GDM1 (cell line): ENCODE measurements at regions not wholly inside any gene's neighbourhood (a gene's known extent, or its start where the extent isn't known, plus 50 kb on each side); places are given as distances from the start of the nearest gene placed in this dataset.
"Not testable (repeated sequence)": the region's sequence is repeated elsewhere in the genome, so short reads cannot be mapped to it uniquely, and the experiment has no call there.

Experiments
- DNase-seq: peaks from one replicate; lab custom pipeline; 2025; lab: John Stamatoyannopoulos, UW

DNA sequence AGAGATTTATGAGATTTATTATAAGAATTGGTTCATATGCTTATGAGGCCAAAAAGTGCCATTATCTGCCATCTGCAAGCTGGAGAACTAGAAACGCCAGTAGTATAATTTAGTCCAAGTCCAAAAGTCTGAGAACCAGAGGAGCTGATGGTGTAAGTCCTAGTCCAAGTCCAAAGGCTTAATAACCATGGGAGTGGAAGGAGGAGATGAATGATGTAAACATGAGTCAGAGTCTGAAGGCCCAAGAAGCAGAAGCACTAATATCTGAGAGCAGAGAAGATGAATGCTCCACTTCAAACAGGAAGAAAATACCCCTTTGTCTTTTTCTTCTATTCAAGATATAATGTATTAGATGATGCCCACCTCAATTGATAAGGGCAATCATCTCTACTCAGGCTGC is 185.7 kb downstream of the CGGBP1 start:
- DNase-seq, result no peak

DNA sequence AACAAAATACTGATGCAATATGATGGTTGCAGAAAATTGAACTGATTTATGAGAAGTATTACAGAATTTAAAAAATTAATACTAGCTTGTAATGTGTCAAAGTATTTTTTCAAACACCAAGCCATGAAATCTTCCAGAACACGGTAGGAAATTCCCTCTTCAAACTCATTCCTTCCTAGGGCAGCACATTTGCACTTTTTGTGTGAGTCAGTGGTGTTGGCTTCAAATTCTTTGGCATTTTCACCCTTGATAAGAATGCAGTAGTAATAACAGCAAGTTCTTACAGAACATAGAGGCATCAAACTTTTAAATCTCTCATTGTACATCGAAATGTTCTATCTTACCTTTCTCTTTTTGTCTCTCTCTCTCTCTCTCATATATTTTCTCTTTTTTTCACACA is 191.8 kb downstream of the CGGBP1 start:
- no peak for DNase-seq

DNA sequence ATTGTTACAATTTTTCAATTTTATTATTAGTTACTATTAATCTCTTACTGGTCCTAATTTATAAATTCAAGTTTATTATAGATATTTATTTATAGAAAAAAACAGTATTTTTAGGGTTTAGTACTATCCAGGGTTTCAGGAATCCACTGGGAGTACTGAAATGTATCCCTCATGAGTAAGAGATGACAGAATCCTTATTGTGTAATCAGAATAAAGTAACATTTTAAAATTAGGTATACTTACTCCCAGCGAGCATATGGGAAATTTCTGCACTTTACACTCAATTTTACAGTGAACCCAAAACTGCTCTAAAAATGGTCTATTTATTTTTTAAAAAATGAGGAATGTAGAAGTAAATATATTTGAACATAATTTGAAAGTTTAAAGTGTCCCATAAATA is 202.7 kb downstream of the CGGBP1 start:
- no peak for DNase-seq

DNA sequence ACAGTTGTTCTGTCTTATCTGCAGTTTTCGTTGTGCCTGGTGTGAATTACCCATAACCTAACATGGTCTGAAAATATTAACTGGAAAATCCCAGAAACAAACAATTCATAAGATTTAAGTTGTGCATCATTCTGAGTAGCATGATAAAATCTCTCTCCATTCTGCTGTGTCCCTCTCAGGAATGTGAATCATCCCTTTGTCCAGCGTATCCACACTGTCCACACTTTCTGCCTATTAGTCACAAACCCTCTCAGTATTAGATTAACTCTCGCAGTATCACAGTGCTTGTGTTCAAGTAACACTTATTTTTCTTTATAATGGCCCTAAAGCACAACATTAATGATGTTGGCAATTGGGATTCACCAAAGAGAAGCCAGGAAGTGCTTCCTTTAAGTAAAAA is 203.2 kb downstream of the CGGBP1 start:
- DNase-seq, result no peak

DNA sequence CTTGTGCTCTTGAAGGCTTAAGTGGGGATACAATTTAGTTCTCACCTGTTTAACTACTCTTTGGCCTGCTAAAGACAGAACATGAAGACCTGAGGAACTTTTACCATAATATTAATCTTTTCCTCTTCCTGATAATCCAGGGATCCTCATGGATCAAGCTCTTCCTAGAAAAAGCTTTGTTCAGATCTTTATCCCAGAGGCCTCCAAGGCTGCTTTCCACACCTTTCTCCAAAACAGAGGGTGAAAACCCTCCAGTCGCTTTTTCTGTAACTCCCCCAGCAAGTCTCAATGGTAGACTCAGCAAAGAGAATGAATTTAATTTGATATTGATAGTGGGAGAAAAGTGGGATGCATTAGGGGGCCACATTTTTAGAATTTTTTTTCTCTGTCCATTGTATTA is 203.6 kb downstream of the CGGBP1 start:
- DNase-seq, result no peak

DNA sequence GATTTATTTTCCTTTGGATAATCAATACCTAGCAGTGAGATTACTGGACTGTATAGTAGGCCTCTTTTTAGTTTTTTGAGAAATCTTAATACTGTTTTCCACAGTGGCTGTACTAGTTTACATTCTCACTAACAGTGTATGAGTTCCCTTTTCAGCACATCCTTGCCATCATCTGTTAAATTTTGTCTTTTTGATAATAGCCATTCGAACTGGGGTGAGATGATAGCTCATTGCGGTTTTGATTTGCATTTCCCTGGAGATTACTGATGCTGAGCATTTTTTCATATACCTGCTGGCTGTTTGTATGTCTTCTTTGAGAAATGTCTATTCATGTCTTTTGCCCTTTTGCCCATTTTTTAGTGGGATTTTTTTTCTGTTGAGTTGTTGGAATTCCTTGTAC is 210.8 kb downstream of the CGGBP1 start:
- no peak for DNase-seq

DNA sequence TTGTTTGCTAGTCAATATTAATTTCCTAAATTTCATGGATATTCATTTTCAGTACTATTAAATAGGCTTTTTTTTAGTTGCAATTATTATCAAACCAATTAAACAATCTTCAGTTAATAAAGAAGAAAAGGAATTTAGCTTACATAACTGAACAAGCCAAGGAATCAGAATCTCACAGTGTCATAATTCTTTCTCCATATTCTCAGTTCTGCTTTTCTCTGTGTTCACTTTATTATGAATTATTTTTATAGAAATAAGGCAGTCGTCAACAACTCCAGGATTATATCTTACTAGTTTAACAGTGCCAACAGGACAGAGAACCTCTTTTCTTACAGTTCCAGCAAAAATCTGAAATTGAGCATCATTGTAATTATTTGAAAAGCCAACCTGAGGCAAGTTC is 221.7 kb downstream of the CGGBP1 start:
- no peak for DNase-seq

DNA sequence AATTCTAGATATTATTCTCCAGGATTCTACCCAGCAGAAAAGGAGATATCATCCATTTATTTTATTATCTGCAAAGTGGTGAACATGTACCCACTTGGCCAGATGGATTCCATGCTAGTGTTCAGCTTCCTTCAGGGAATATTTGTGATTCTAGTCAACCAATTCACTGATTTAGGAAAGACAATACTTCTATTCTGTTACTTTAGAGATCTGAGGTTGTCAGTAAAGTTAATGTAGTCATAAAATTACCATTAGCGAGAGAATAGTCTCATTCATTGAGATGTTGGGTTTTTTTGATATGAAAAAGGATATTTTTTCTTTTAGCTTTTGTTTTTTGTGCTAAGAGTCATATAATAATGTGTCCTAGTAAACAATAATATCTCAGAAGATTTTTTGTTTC is 222.8 kb downstream of the CGGBP1 start:
- no peak for DNase-seq

DNA sequence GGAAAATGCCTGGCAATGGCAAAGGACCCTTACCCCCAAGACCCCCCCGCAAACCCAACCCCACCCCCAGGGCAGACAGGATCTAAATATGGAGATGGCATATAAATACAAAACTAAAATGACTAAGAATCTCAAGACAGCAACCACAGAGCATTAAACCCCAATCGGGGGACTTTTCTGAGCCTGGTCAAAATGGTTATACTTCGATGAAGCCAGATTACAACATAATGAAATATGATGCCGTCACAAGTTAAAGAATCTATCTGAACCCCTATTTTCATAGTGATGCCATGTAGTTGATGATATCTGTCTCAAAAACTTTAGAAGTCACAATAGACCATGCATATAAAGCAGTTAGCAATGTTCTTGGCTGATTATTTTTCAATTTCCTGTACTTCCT is 223.6 kb downstream of the CGGBP1 start:
- DNase-seq, result no peak

DNA sequence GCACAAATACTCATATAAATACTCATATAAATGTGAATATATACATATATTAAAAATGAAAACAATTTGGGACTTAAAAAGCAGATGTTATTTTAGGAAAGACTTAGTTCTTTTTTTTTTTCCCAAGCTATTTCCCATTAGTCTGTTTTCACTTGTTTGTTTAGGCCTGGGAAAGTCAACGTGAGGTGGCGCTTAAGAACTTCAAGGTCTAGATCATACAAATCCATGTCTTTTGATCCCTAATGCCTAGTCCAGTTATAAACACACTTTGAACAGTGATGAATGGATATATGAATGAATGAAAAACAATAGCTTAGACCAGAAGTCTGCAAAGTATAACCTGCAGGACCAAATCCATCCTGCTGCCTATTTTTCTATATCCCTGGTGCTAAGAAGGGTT is 224.5 kb downstream of the CGGBP1 start:
- DNase-seq, result no peak

DNA sequence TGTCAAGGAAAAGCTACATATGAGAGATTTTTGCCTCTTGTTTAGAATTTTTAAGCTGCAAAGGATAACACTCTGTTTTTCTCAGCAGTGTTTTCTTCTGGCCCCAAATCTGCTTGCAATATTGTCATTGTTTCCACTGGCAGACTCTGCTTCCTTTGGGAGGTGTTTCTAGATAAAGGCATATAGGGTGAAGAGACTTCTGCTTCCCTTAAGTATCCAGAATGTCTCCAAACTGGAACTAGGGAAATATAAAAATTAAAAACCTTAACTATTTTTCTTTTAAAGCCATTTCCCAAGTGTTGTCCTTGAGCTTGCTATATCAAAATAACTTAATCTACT is 225.8 kb downstream of the CGGBP1 start:
- no peak for DNase-seq

DNA sequence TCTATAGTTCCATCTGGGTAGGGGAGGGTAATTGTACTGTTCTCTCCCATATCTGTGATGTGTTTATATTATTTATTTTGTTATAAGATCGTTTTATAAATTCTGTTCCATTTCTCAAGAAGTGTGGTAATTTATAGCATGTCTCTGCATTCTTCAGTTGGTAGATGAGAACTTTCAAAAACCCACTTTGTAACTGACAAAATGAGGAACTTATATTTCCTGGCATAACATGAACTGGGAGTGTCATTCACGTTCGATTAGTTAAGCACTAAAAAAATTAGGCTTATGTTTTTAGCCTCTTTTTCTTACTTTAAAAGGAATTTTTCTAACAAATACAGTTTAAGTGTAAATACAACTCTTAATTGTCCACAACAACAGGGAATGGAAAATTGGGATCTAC is 230.8 kb downstream of the CGGBP1 start:
- DNase-seq, result peak; percentile 12

DNA sequence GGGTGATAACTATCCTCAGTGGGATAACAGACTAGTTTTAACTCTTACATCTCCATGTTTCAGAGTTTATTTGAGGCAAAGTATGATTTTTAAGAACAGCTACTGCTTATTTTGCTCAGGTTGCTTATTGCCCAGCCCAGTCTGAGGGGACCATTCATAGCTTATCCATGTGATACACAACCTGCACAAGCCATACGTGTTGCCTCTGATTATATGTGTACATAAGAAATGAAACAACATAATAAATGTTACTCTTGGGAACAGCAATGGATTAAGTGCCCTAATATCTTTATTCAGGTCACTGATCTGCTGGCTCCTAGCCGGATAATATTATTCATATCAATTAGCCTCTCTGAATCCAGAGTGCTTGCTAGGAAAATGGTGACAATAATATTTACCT is 236.2 kb downstream of the CGGBP1 start:
- no peak for DNase-seq

DNA sequence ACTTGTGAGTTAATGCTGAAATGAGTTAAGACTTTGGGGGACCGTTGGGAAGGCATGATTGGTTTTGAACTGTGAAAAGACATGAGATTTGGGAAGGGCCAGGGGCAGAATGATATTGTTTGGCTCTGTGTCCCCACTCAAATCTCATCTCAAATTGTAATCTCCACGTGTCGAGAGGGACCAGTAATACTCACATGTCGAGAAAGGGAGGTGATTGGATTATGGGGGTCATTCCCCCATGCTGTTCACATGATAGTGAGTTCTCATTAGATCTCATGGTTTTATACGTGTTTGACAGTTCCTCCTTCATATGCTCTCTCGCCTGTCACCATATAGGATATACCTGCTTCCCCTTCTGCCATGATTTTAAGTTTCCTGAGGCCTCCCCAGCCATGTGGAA is 245.3 kb downstream of the CGGBP1 start:
- DNase-seq, result not testable (repeated sequence)

DNA sequence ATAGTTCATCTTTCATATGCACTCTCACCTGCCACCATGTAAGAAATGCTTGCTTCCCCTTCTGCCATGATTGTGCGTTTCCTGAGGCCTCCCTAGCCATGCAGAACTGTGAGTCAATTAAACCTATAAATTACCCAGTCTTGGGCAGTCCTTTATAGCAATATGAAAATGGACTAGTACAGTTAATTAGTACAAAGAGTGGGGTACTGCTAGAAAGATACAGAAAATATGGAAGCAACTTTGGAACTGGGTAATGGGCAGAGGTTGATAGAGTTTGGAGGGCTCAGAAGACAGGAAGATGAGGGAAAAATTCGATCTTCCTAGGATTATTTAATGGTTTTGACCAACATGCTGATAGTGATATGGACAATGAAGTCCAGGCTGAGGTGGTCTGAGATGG is 246.9 kb downstream of the CGGBP1 start:
- DNase-seq, result no peak

DNA sequence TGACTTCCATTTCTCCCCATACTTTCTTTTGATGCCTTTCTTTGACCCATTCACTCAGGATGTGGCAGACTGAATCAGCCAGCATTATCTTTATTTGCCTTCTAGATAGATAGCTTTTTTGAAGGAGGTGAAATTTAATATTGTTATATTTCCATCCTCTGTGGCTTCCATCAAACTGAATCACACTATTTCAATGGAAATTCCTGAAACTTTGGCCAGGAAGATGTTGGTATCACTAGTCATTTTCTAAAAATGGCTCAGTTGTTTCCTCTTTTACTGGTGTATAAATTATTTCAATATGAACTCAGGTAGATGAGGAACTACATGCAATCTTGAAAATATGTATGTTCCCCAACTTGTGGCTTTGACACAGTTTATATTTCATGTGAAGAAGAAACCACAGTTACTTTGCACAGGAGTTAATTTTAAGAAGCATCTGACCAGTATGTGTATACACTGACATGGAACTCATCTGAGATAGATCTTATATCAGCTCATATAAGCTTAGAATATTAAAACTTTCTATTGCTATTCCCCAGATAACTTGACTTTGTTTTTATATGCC is 248.3 kb downstream of the CGGBP1 start:
- DNase-seq, result peak; percentile 44

DNA sequence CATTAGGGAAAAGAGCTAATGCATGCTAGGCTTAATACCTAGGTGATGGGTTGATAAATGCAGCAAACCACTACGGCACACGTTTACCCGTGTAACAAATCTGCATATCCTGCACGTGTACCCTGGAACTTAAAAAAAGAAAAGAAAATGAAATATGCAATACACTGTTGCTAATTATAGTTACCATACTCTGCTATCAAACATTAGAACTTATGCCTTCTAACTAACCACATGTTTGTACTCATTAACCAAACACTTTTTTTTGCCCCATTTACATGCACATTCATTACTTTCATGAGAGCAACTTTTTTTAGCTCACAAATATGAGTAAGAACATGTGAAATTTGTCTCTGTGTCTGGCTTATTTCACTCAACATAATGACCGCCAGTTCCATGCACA is 253.1 kb downstream of the CGGBP1 start:
- DNase-seq, result no peak

DNA sequence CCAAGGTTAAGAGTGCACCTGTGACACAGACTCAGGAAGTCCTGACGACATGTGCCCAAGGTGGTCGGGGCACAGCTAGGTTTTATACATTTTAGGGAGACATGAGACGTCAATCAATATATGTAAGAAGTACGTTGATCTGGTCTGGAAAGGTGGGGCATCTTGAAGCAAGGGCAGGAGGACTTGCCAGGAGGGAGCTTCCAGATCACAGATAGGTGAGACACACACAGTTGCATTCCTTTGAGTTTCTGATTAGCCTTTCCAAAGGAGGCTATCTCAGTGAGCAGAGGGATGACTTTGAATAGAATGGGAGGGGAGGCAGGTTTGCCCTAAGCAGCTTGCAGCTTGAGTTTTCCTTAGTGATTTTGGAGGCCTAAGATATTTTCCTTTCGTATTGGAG is 257.4 kb downstream of the CGGBP1 start:
- no peak for DNase-seq

DNA sequence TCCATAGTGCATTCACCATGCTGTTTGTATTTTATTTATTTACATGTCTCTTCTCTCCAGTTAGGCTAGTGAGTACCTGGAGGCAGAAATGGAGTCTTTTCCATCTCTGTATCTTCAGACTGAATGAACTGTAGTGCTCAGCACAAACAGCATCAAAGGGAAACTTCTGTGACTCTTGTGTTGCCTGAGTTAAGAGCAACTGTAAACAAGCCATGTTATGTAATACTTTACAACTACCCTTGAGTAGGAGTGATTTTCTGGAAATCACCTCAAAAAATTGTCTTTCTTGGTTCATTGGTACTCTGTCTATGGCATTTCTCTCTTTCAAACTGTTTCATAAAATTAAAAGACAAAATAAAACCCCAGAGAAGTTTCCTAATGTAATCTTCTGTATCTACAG is 258.3 kb downstream of the CGGBP1 start:
- DNase-seq, result no peak

DNA sequence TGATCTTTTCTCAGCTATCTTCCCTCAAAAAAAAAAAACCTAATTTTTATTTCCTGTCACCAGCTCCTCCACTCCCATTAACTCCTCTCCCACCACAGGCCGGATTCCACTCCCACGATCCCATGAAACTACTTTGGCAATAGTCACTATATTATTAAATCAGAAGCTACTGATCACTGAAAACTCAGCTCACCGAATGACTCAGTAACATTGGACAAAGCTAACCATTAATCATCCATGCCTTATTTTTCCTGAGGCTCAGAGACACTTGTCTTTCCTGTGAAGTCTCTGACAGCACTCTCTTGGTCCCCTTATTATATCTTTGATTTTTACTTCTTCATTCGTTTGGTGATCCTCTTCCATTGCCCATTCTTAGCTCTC is 260.2 kb downstream of the CGGBP1 start:
- no peak for DNase-seq

DNA sequence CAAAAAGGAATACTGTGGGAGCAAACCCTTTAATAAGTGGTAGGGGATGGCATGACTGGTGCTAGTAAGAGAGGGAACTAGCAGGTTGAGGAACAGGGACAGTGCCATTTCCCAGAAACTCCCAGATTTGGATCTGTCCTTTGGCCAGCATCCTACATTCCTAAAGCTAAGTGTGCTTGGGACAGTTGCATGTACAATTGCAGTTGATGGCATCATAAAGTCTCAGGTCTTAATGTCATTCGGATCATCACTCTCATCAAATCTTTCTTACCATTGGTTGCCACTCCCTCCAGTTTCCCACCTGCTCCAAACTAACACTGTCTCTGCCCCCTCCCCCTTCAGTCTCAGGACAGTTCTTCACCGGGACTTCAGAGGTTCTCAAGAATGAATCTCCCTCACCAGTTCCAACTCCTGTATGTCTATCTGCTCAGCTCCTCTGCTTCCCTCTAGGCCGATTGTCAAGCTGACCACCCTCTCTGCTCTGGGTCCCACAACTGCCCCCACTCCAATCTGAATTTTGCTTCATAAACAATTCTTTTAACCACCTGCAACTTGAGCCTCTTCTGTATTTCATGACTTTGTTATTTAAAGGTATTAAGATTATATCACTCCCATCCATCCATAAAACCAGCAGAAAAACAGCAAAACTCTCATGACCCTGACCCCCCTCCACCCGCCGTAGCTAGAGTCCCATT is 260.8 kb downstream of the CGGBP1 start:
- no peak for DNase-seq

DNA sequence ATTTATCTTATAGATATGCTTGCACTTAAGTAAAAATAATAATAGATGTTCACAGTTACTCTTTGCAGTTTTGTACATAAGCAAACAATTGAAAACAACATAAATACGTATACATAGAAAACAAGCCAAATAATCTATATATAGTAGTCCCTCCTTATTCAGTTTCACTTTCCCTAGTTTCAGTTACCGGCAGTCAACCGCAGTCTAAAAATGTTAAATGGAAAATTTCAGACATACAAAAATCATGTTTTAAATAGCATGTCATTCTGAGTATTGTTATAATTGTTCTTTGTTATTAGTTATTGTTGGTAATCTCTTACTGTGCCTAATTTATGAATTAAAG is 262.0 kb downstream of the CGGBP1 start:
- no peak for DNase-seq

DNA sequence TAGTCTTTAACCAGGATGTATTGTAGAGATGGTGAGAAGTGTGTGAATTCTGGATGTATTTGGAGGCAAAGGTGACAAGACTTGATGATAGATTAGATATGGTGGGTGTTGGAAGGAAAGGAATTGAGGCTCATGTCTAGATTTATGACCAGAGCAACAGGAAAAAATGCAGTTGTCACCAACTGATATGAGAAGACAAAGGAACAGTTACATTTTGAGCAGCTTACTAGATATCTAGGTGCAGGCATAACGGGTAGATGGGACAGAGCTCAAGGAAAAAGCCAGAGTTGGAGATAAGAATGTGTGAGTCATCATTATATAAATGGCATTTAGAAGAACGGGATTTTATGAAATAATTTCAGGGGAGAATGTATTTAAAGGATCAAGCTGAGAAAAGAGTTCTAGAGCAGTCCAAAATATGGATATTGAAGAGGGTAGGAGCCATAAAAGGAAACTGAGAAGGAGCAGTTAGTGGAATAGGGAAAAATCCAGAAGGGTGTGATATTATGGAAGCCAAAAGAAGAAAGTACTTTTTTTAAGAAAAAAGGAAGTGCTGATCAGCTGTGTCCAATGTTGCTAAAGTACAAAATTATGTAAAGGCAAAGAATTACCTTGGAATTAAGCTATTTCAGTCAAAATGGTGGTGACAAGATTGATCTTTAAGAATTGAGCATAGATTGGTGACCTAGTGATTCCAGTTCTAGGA is 262.5 kb downstream of the CGGBP1 start:
- peak; percentile 76 for DNase-seq

DNA sequence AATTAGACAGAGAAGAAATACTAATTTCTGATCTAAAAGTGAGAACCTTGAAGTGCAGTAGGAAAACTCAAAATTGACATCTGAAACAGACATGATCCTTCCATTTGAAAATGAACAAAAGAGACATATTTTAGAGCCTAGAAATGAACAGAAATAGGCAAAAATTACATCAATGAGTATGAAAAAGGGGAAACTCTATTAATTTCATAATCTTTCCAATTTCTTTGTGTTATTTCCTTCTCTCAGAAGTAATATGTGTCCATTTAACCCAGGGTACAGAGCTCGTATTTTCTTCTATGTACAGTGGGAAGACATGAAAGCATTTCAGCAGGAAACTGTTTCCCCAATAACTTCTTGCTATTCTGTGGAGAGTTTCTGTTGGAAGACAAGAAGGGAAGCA is 263.1 kb downstream of the CGGBP1 start:
- no peak for DNase-seq
